ENCODE measurements at regions not wholly inside any gene's neighbourhood (a gene's known extent, or its start where the extent isn't known, plus 50 kb on each side); places are given as distances from the start of the nearest gene placed in this dataset.
"Not testable (repeated sequence)": the region's sequence is repeated elsewhere in the genome, so short reads cannot be mapped to it uniquely, and the experiment has no call there.

DNA sequence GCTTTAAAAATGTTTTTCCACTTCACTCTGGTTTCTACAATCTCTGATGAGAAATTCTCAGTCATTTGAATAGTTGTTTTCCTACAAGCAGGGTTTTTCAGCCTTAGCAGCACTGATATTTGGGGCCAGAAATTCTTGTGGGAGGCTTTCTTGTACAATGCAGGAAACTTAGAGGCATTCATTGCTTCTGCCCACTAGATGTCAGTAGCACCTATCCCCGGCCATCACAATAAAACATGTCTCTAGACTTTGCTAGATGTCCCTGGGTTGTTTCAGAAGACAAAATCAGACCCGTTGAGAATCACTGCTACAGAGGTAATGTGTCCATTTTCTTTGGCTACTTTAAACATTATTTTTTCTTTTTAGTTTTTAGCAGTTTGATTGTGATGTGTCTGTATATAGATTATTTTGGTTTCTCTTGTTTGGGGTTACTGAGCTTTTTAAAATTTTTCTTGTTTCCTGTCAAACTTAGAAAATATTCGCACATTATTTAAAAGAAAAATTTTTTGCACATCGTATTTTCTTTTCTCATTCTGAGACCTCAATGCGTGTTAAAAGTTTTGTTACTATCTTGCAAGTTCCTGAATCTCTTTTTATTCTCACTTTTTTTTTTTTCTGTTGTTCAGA is 60.8 kb upstream of the CCDC179 start:
- H3K9me3 ChIP-seq (ENCODE audit: control insufficient read depth in 2 of 2, low read length in 2 of 2) = no peaks in the 10 kb centered on the region
- H3K27ac ChIP-seq (ENCODE audit: low read depth in 2 of 2, low read length in 2 of 2) = no peak overlapping the region
- H3K4me1 ChIP-seq (ENCODE audit: control insufficient read depth in 2 of 2, insufficient read depth in 2 of 2, low read length in 2 of 2) = no peaks in the 10 kb centered on the region
- no peak overlapping the region for H3K4me3 ChIP-seq (ENCODE audit: low read length in 2 of 2)
- no peaks in the 10 kb centered on the region for H3K36me3 ChIP-seq (ENCODE audit: control insufficient read depth in 2 of 2, insufficient read depth in 2 of 2, low read length in 2 of 2)
- no peak overlapping the region for H3K9ac ChIP-seq (ENCODE audit: low read depth in 1 of 2, low read length in 2 of 2)
- H3K27me3 ChIP-seq (ENCODE audit: control insufficient read depth in 2 of 2, insufficient read depth in 2 of 2, low read length in 2 of 2) = no peaks in the 10 kb centered on the region

GRCh38 chr11:22922672-22923071 is 62.4 kb upstream of the CCDC179 start:
- Histone ChIP-seq H3K4me3 (ENCODE audit: low read length in 2 of 2) (no peak overlapping the region), H3K9me3 (ENCODE audit: control insufficient read depth in 2 of 2, low read length in 2 of 2) (no peaks in the 10 kb centered on the region), H3K27me3 (ENCODE audit: control insufficient read depth in 2 of 2, insufficient read depth in 2 of 2, low read length in 2 of 2) (no peaks in the 10 kb centered on the region), H3K27ac (ENCODE audit: low read depth in 2 of 2, low read length in 2 of 2) (no peak overlapping the region), H3K4me1 (ENCODE audit: control insufficient read depth in 2 of 2, insufficient read depth in 2 of 2, low read length in 2 of 2) (no peaks in the 10 kb centered on the region), H3K9ac (ENCODE audit: low read depth in 1 of 2, low read length in 2 of 2) (no peak overlapping the region), H3K36me3 (ENCODE audit: control insufficient read depth in 2 of 2, insufficient read depth in 2 of 2, low read length in 2 of 2) (no peaks in the 10 kb centered on the region)

GRCh38 chr11:22923561-22923960 is 63.3 kb upstream of the CCDC179 start:
- Histone ChIP-seq H3K9me3 (ENCODE audit: control insufficient read depth in 2 of 2, low read length in 2 of 2) (no peaks in the 10 kb centered on the region), H3K27ac (ENCODE audit: low read depth in 2 of 2, low read length in 2 of 2) (no peak overlapping the region), H3K4me1 (ENCODE audit: control insufficient read depth in 2 of 2, insufficient read depth in 2 of 2, low read length in 2 of 2) (peaks cover 0 to 4% of the 10 kb centered on the region in 2 donors), H3K9ac (ENCODE audit: low read depth in 1 of 2, low read length in 2 of 2) (no peak overlapping the region), H3K4me3 (ENCODE audit: low read length in 2 of 2) (no peak overlapping the region), H3K27me3 (ENCODE audit: control insufficient read depth in 2 of 2, insufficient read depth in 2 of 2, low read length in 2 of 2) (no peaks in the 10 kb centered on the region), H3K36me3 (ENCODE audit: control insufficient read depth in 2 of 2, insufficient read depth in 2 of 2, low read length in 2 of 2) (no peaks in the 10 kb centered on the region)

- Histone ChIP-seq H3K27me3 (ENCODE audit: control insufficient read depth in 2 of 2, insufficient read depth in 2 of 2, low read length in 2 of 2) (no peaks in the 10 kb centered on the region), H3K4me1 (ENCODE audit: control insufficient read depth in 2 of 2, insufficient read depth in 2 of 2, low read length in 2 of 2) (peaks cover 0 to 4% of the 10 kb centered on the region in 2 donors), H3K9me3 (ENCODE audit: control insufficient read depth in 2 of 2, low read length in 2 of 2) (no peaks in the 10 kb centered on the region), H3K36me3 (ENCODE audit: control insufficient read depth in 2 of 2, insufficient read depth in 2 of 2, low read length in 2 of 2) (no peaks in the 10 kb centered on the region), H3K4me3 (ENCODE audit: low read length in 2 of 2) (no peak overlapping the region), H3K27ac (ENCODE audit: low read depth in 2 of 2, low read length in 2 of 2) (no peak overlapping the region), H3K9ac (ENCODE audit: low read depth in 1 of 2, low read length in 2 of 2) (no peak overlapping the region)
Measured at GRCh38 chr11:22926341-22926740, 66.1 kb upstream of the CCDC179 start.

DNA sequence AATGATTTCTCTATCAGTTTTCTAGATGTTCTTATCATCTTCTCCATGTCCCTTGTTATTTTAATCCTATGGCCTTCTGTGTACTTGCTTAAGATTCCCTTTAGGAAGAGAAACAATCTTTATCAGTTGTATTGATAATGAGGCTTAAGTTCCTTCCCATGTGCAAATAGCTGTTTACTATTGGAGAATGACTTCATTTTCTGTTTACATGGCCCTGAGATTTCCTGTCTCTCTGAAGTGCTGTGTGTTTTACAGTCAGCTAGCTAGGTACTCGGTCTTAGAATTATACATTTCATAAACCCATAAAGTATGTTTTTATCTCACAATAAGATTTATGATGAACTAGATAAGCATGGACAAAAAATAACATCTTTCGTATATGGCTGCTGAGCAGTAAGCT is 67.5 kb upstream of the CCDC179 start:
- H3K9me3 ChIP-seq (ENCODE audit: control insufficient read depth in 2 of 2, low read length in 2 of 2) = no peaks in the 10 kb centered on the region

DNA sequence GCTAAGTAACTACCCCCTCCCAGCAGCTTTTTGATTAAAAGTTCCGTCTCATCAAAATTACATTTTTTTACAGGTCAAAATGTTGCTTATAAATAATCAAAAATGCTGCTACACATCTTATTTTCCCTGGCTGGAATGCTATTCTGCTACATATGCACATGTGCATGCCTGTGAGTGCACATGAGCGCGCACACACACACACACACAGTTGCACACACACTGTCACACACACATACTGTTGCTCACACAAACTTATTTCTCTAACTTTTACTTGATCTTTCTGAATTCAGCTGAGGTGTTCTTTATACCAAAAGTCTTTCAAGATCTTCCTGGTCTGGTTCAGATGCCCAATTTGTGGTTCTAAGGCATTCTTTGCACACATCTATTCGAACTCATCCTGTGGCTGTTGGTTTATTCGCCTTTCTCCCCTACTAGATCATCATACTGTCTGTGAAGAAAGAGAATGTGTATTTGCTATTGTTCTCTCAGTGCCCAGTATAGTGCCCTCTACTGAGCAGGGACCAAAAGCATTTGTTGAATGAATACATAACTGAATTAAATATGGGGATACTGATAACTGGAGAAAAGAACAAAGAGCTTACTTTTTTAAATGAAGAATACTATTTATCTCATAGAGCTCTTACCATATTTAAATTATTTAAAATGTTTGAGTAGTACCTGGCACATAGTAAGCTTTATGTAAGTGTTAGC is 68.1 kb upstream of the CCDC179 start:
- H3K36me3 ChIP-seq (ENCODE audit: control insufficient read depth in 2 of 2, insufficient read depth in 2 of 2, low read length in 2 of 2) = no peaks in the 10 kb centered on the region
- no peak overlapping the region for H3K27ac ChIP-seq (ENCODE audit: low read depth in 2 of 2, low read length in 2 of 2)
- no peak overlapping the region for H3K4me3 ChIP-seq (ENCODE audit: low read length in 2 of 2)
- no peak overlapping the region for H3K9ac ChIP-seq (ENCODE audit: low read depth in 1 of 2, low read length in 2 of 2)
- no peaks in the 10 kb centered on the region for H3K9me3 ChIP-seq (ENCODE audit: control insufficient read depth in 2 of 2, low read length in 2 of 2)
- no peaks in the 10 kb centered on the region for H3K27me3 ChIP-seq (ENCODE audit: control insufficient read depth in 2 of 2, insufficient read depth in 2 of 2, low read length in 2 of 2)
- peaks cover 0 to 4% of the 10 kb centered on the region in 2 donors for H3K4me1 ChIP-seq (ENCODE audit: control insufficient read depth in 2 of 2, insufficient read depth in 2 of 2, low read length in 2 of 2)

More for the DNA sequence above, 67.5 kb upstream of the CCDC179 start:
- Histone ChIP-seq H3K9ac (ENCODE audit: low read depth in 1 of 2, low read length in 2 of 2) (no peak overlapping the region), H3K27me3 (ENCODE audit: control insufficient read depth in 2 of 2, insufficient read depth in 2 of 2, low read length in 2 of 2) (no peaks in the 10 kb centered on the region), H3K36me3 (ENCODE audit: control insufficient read depth in 2 of 2, insufficient read depth in 2 of 2, low read length in 2 of 2) (no peaks in the 10 kb centered on the region), H3K27ac (ENCODE audit: low read depth in 2 of 2, low read length in 2 of 2) (no peak overlapping the region), H3K4me3 (ENCODE audit: low read length in 2 of 2) (no peak overlapping the region), H3K4me1 (ENCODE audit: control insufficient read depth in 2 of 2, insufficient read depth in 2 of 2, low read length in 2 of 2) (peaks cover 0 to 4% of the 10 kb centered on the region in 2 donors)

DNA sequence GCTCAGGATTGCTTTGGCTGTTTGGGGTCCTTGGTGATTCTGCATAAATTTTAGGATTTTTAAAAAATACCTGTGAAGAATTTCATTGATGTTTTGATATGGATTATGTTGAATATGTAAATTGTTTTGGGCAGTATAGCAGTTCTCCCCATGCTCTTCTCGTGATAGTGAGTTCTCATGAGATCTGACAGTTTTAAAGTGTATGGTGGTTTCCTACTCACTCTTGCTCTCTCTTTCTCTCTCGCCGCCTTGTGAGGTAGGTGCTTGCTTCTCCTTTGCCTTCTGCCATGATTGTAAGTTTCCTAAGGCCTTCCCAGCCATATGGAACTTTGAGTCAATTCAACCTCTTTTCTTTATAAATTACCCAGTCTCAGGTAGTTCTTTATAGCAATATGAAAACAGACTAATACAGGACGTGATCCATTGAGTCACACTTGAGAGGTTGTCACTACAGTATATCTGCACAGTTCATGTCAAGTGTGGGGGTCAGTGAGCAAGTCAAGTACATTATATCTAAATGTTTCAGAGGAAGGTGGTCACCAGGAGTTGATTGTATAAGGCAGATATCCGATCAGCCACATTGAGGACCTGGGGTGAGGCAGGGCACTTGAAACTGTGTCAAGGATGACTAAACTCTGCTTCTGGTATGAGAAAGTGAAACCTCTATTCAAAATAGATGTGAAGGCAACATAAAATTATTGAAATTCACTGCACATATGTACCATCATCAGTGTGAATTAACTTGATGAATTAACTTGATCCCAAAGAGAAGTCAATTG is 70.7 kb upstream of the CCDC179 start:
- Histone ChIP-seq H3K36me3 (ENCODE audit: control insufficient read depth in 2 of 2, insufficient read depth in 2 of 2, low read length in 2 of 2) (no peaks in the 10 kb centered on the region), H3K9me3 (ENCODE audit: control insufficient read depth in 2 of 2, low read length in 2 of 2) (no peaks in the 10 kb centered on the region), H3K27ac (ENCODE audit: low read depth in 2 of 2, low read length in 2 of 2) (no peak overlapping the region), H3K9ac (ENCODE audit: low read depth in 1 of 2, low read length in 2 of 2) (no peak overlapping the region), H3K4me1 (ENCODE audit: control insufficient read depth in 2 of 2, insufficient read depth in 2 of 2, low read length in 2 of 2) (peaks cover 0 to 4% of the 10 kb centered on the region in 2 donors), H3K4me3 (ENCODE audit: low read length in 2 of 2) (no peak overlapping the region), H3K27me3 (ENCODE audit: control insufficient read depth in 2 of 2, insufficient read depth in 2 of 2, low read length in 2 of 2) (no peaks in the 10 kb centered on the region)

DNA sequence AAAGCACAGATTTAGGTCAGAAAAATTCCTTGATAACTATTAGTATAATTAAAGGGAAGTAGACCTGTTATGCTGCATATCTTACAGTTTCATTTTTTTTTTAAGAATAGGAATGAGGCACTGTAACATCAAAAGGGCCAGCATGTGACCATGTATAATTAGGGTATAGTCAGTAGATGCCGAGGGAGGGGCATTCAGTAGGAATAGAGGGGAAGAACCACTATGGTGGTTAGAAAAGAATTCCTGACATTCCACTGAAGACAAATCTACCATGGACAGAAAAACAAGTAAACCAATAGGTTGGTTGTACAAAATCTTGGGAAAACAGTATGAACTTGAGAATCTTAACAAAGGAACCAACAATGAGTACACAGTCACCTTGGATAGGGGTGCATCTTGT is 78.4 kb upstream of the CCDC179 start:
- no peaks in the 10 kb centered on the region for H3K27me3 ChIP-seq (ENCODE audit: control insufficient read depth in 2 of 2, insufficient read depth in 2 of 2, low read length in 2 of 2)
- no peak overlapping the region for H3K4me3 ChIP-seq (ENCODE audit: low read length in 2 of 2)
- no peak overlapping the region for H3K9ac ChIP-seq (ENCODE audit: low read depth in 1 of 2, low read length in 2 of 2)
- H3K36me3 ChIP-seq (ENCODE audit: control insufficient read depth in 2 of 2, insufficient read depth in 2 of 2, low read length in 2 of 2) = no peaks in the 10 kb centered on the region
- H3K27ac ChIP-seq (ENCODE audit: low read depth in 2 of 2, low read length in 2 of 2) = no peak overlapping the region
- no peaks in the 10 kb centered on the region for H3K4me1 ChIP-seq (ENCODE audit: control insufficient read depth in 2 of 2, insufficient read depth in 2 of 2, low read length in 2 of 2)
- H3K9me3 ChIP-seq (ENCODE audit: control insufficient read depth in 2 of 2, low read length in 2 of 2) = no peaks in the 10 kb centered on the region

- H3K4me3 ChIP-seq (ENCODE audit: low read length in 2 of 2); H3K36me3 ChIP-seq (ENCODE audit: control insufficient read depth in 2 of 2, insufficient read depth in 2 of 2, low read length in 2 of 2); H3K27ac ChIP-seq (ENCODE audit: low read depth in 2 of 2, low read length in 2 of 2); H3K9me3 ChIP-seq (ENCODE audit: control insufficient read depth in 2 of 2, low read length in 2 of 2); H3K9ac ChIP-seq (ENCODE audit: low read depth in 1 of 2, low read length in 2 of 2); H3K4me1 ChIP-seq (ENCODE audit: control insufficient read depth in 2 of 2, insufficient read depth in 2 of 2, low read length in 2 of 2); H3K27me3 ChIP-seq (ENCODE audit: control insufficient read depth in 2 of 2, insufficient read depth in 2 of 2, low read length in 2 of 2): not testable (repeated sequence)
Measured at GRCh38 chr11:22941544-22941943, 81.3 kb upstream of the CCDC179 start.

GRCh38 chr11:22957786-22958185 is 97.5 kb upstream of the CCDC179 start:
- H3K4me3 ChIP-seq (ENCODE audit: low read length in 2 of 2) = no peak overlapping the region
- no peak overlapping the region for H3K9ac ChIP-seq (ENCODE audit: low read depth in 1 of 2, low read length in 2 of 2)
- H3K27ac ChIP-seq (ENCODE audit: low read depth in 2 of 2, low read length in 2 of 2) = no peak overlapping the region
- no peaks in the 10 kb centered on the region for H3K27me3 ChIP-seq (ENCODE audit: control insufficient read depth in 2 of 2, insufficient read depth in 2 of 2, low read length in 2 of 2)
- no peaks in the 10 kb centered on the region for H3K9me3 ChIP-seq (ENCODE audit: control insufficient read depth in 2 of 2, low read length in 2 of 2)
- H3K4me1 ChIP-seq (ENCODE audit: control insufficient read depth in 2 of 2, insufficient read depth in 2 of 2, low read length in 2 of 2) = no peaks in the 10 kb centered on the region
- no peaks in the 10 kb centered on the region for H3K36me3 ChIP-seq (ENCODE audit: control insufficient read depth in 2 of 2, insufficient read depth in 2 of 2, low read length in 2 of 2)

All from mucosa of rectum (tissue), 2 donors.